ENCODE measurements at regions not wholly inside any gene's neighbourhood (a gene's known extent, or its start where the extent isn't known, plus 50 kb on each side); places are given as distances from the start of the nearest gene placed in this dataset.

GRCh38 chrX:9164086-9164485 lies 130.2 kb upstream of the FAM9B start:
- TF ChIP-seq CTCF (IDR thresholded peaks at IDR 0.05; ENCODE audit: insufficient read depth, low read length, poor library complexity, severe bottlenecking) (no peak), EZH2phosphoT487 (conservative IDR thresholded peaks at IDR 0.05; ENCODE audit: low read length) (no peak)

Data from SU-DHL-6 (cell line).